A172 (cell line): ENCODE measurements at regions not wholly inside any gene's neighbourhood (a gene's known extent, or its start where the extent isn't known, plus 50 kb on each side); places are given as distances from the start of the nearest gene placed in this dataset.
"Not testable (repeated sequence)": the region's sequence is repeated elsewhere in the genome, so short reads cannot be mapped to it uniquely, and the experiment has no call there.

ENCODE experiments used
- DNase-seq: peaks from one replicate; pipeline ENCODE4 v3.0.0-alpha.2; 2015; ENCODE audit warnings: low spot score

DNA sequence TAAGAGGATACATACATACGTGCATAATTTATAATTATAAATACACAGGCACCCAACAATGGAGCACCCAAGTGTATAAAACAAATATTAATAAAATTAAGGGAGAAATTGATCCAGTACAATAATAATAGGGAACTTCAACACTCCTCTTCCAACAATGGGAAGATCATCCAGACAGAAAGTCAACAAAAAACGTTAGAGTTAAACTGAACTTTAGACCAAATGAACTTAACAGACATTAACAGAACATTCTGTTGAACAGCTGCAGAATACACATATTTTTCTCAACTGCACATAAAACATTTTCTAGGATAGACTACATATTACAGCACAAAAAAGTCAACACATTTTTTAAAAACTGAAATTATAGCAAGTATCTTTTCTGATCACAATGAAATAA is 339.7 kb downstream of the CGGBP1 start:
- no peak for DNase-seq

DNA sequence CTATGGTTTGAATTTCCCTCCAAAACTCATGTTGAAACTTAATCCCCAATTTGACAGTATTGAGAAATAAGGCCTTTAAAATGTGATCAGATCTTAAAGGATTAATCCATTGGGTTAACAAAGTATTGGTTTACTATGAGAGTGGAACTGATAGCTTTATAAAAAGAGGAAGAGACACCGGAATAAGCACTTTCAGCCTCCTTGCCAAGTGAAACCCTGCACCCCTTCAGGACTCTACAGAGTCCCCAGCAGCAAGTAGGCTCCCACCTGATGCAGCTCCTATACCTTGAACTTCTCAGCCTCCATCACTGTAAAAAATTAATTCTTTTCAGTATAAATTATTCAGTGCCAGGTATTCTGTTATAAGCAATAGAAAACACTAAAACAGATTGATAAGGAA is 348.3 kb downstream of the CGGBP1 start:
- no peak for DNase-seq

DNA sequence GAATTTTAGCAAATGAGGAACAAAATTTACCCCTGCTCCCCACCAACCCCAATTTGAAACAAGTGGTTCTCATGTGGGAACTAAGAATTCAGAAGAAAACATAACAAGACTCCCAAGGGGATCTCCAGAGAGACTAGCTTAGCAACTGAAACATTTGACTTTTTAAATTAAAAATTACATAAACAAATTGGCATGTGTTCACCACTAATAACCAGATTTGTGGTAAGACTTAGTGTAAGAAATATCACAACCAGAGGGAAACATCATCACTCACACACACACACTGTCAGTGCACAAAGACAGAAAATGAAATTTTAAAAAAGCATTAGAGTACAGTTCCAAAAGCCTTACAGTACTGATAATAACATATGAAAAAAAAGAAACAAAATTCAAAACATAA is 348.8 kb downstream of the CGGBP1 start:
- no peak for DNase-seq

DNA sequence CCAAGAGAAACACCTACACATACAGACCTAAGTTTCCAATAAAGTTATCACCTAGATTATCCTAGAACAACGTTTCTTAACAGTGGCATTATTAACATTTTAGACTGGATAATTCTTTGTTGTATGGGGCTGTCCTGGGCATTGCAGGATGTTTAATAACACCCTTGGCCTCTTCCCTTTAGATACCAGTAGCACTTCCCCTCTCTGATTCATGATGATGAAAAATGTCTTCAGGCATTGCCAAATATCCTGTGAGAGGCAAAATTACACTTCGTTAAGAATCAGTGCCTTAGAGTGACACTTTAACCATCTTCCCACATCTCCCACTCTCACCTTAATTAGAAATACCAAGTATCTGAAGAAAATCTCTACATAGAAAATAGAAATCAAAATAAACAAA is 352.6 kb downstream of the CGGBP1 start:
- peak; percentile 13 for DNase-seq

DNA sequence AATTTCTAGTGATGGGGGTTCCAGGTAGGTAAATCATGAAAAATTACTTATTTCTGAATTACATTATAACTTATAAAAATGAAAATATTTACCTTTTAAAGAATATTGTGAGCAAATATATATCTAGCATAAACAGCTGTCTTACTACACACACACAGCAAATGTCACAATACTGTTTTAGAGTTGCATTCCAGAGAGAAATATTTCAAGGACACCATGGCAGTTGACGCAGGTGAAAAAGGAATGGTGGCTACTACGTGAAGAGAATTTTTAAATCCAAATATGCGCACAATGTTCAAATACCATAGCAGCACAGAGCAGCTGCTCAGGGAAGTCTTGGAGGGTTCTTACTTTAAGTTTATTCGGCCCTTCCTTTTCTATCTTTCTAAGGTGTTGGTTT is 356.2 kb downstream of the CGGBP1 start:
- no peak for DNase-seq

DNA sequence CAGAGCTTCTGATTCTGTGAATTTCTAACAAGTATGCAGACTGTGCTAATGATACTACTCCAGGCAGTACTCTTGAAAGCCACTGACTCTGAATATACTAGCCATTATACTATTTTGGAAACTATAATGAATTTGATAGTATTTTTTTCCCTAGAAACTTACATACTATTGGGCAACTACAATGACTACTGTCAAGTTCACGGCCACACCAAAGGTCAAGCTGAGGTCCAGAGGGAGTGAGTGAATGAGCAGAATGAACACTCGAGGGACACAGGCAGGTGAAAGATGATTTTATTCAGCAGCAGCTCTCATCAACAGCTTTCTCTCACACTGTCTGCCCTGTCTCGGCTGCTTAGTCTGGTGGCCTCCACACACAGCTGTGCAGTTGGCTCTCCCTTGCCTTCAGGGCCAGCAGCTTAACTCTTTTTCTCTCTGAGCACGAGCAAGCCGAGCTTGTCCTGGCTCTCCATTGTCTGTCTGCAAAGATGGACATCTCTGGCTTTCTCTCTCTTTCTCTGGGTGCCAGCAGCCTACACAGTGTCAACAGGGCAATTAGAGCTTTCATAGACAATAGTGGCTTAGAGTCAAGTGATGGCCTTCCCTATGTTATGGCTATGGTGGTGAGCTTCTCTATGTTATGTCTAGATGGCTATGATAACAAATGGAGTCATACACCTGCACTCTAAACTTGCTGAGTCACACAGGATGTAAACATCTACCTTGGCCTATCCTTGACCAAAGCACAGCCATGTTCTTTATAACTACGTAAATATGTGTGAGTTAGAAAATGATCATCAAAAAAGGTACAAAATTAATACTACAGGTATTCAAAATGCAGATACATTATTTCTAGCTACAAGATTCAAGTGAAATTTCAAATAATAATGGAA is 362.4 kb downstream of the CGGBP1 start:
- no peak for DNase-seq

DNA sequence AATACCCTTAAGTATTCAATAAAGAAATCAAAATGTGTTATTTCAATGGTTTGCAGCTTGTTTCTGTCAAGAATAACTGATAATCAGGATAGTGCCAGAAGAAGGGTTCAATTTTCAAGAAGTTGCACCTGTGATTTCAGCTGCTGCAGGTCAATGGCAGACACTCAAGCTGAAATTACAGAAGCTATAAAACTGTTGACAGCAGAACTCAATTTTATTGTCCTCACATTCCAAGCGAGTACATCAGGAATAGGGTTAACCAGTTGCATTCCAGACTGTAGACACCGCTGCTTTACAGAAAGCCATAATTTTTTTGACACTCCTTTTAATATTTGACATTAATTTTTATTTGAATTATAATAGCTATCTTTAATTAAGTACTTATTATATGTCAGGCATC is 364.1 kb downstream of the CGGBP1 start:
- no peak for DNase-seq

DNA sequence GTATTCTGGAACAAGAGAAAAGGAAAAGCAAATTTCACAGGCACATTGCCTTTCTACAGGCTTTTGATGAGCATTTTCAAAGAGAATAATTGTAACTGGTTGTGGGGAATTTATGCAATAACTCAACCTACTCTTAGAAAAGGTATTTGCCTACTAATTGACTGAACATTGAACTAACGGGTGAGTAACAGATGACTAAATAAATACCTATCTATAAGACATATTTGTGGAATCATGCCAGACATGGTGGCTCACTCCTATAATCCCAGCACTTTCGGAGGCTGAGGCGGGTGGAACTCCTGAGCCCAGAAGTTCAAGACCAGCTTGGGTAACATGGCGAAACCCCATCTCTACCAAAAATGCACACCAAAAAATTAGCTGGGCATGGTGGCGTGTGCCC is 367.7 kb downstream of the CGGBP1 start:
- peak; percentile 17 for DNase-seq

DNA sequence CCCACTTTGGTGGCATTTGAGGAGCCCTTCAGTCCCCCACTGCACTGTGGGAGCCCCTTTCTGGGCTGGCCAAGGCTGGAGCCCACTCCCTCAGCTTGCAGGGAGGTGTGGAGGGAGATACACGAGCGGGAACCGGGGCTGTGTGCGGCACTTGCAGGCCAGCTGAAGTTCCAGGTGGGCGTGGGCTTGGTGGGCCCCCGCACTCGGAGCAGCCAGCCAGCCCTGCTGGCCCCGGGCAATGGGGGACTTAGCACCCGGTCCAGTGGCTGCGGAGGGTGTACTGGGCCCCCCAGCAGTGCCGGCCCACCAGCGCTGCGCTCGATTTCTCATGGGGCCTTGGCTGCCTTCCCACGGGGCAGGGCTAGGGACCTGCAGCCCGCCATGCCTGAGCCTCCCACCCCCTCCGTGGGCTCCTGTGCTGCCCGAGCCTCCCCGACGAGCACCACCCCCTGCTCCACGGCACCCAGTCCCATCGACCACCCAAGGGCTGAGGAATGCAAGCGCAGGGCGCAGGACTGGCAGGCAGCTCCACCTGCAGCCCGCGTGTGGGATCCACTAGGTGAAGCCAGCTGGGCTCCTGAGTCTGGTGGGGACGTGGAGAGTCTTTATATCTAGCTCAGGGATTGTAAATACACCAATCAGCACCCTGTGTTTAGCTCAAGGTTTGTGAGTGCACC is 379.7 kb downstream of the CGGBP1 start:
- DNase-seq = not testable (repeated sequence)

DNA sequence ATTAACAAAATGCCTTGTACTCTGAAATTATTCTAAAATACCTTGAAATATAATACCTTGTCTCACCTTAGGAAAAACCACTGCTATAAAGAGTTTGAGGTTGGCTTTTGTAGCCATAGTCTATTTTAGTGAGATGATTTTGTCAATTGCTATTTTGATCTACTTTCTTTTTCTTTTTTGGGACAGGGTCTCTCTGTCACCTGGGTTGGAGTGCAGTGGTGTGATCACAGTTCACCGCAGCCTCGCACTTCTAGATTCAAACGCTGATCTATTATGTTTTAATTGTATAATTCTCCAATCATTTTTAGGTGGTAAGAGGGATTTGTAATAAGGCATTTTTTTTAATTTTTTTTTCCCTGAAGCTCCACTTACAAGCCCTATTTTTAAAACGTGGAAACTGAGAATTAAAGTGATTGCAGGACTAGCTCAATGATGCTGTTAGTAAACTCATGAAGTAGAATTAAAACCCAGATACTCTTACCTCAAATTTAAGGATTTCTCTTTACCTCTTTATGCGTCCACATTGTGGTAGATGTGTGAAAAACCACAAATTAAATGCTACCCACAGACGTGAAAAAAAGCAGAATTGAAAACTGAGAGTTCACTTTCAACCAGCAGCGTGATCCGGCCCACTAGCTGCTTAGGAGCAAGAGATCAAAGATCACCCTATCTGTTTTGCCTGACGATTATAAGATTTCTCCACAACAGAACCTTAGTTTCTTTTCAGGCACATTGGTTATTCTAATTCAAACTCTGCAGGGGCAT is 384.2 kb downstream of the CGGBP1 start:
- DNase-seq = no peak

DNA sequence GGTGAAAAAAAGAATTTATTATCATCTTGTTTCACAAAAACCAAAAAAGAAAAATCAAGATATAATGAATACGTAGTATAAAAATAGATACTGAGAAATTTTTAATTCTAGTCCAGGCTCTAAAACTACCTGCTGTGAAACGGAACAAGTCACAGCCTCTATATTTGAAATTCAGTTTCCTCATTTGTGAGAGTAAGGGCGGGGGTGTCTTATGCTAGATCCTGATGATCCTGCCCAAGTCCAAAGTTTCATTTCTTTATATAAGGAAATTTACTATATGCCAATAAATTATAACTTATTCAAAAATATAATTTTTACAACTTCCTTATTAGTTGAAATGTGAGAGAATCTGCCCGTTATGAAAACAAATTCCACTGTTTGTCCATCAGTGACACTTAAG is 385.7 kb downstream of the CGGBP1 start:
- no peak for DNase-seq

DNA sequence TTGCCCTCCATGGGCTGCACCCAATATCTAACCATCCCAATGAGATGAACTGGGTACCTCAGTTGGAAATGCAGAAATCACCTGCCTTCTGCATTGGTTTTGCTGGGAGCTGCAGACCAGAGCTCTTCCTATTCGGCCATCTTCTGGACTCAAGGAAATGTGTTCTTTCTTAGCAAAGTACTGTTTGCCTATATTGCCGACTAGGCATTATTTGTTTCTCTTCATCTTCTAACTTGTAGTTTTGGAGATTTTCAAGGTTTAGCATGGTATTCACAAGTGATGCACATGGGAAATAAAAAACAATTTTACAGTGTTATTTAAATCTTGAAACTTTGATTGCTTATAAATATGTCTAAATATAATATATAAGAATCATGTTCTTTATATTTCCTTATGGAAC is 377.8 kb upstream of the POU1F1 start:
- no peak for DNase-seq

DNA sequence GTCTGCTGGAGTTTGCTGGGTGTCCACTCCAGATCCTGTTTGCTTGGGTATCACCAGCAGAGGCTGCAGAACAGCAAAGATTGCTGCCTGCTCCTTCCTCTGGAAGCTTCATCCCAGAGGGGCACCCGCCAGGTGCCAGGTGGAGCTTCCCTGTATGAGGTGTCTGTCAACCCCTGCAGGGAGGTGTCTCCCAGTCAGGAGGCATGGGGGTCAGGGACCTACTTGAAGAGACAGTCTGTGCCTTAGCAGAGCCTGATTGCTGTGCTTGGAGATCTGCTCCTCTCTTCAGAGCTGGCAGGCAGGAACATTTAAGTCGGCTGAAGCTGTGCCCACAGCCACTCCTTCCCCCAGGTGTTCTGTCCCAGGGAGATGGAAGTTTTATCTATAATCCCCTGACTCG is 376.8 kb upstream of the POU1F1 start:
- DNase-seq = not testable (repeated sequence)

DNA sequence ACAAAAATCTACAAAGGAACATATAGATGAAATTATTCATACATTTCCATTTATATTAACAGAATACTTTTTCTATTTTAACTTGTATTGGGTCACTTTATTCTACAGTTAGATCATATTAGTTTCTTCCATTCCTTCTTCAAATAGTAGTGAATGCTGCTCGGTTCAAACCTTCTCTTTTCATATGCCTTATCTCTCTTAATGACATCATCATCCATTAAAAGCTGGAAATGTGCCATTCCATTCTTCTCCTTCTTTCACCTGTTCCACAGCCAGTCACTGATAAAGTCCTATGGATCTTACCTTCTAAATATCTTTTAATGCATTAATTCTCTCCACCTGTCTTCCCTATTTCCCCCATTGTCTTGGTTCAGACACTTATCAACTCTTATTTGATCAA is 358.0 kb upstream of the POU1F1 start:
- no peak for DNase-seq

DNA sequence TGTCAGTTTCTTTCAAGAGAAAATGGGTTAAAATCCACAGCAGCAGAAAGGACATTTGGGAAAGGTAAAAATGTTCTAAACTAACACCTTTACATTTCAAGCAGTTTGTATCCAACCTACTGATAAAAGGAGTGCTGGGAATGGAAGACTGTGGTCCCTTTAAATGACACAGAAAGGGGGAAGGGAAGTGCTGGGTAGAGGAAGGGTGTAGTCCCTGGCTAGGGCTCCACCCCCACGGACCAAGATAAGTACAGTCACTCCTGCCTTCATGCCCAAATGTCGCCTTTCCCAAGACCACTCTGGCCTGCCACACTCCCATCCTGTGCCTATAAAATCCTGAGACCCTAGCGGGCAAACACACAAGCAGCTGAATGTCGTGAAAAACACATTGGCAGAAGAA is 350.9 kb upstream of the POU1F1 start:
- DNase-seq = no peak

DNA sequence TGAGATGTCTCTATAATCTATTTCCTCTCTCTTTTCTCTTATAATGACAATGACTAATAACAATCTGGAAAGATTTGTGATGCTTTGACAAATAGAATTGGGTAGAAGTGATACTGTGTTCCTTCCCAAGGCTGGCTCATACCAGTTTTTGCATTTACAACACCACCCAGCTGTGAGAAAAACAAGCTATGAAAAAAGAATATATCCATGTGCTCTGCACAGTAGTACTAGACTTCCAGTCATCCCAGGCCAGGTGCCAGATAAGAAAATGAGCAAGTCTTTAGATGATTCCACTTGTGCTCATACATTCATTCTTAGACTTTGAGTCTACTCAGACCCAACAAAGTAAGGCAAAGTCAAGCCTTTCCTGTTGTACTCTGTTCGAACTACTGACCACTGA is 350.2 kb upstream of the POU1F1 start:
- DNase-seq = no peak

DNA sequence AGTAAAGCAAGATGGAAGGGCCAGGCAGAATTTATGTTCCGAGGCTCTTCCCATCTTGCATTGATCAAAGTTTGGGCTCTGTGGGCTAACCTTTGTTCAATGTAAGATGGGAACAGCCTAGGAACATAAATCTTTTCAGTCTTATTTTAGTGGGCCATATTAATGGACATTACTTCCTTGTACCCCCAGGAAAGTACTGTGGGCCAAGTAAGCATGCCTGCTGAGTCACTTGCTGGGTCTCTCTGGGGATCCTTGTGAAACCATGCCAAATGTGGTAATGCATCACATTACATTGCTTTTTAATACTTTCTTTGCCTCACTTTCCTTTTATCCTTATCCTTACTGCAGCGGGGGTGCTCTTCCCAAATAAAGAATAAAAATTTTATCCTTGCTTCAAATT is 349.5 kb upstream of the POU1F1 start:
- no peak for DNase-seq

DNA sequence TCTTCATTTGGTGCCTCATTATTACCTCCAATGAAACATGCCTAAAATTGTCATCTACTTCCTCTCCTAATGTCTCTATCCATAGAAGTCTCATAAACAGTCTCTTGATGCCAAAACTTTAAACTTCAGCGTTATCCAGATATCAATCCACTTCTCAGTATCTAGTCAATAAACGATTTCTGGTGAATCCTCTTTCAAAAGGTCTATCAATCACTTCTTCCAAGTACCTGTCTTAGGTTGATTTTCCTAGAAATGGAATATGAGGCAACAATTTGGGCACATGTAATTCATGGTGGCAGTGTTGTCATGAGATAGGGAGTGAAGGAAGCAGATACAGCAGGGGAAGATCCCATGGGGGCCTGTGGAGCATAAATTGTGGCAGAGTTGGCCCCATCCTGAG is 348.5 kb upstream of the POU1F1 start:
- no peak for DNase-seq

DNA sequence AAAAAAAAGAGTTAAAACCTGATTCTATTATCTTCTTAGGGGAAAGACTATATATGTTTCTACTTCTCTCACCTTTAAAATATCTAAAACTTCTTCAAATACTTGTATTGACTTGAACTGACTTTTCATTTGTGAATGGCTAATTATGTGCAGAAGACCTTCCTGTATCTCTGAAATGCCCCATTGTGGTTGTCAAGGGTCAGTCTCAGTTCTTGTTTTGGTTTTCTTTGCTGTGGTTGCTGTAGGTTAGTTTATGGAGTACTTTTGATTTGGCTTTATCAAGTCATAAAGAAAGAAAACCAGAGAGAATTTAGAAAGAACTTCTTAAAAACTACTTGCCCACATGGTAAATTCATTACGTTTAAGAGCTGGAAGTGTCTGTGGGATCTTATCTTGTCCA is 345.3 kb upstream of the POU1F1 start:
- DNase-seq = no peak

DNA sequence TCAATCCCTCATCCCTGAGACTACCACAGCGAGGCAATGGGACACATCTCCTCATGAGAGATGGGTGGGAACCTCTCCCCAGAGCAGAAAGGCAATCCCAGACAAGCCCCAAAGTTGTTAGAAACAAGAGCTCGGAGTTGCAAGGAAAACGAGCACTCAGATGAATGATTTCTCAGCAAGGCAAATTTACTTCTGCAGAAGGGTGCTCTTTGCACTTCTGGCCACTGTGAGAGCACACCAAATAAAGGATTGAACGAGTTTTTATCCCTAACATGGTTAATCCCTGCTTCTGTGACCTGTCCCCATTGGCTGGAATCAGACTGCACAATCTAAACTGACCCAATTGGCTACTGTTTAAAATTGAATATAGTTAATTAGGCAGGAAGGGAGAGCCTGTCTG is 339.1 kb upstream of the POU1F1 start:
- DNase-seq = no peak

DNA sequence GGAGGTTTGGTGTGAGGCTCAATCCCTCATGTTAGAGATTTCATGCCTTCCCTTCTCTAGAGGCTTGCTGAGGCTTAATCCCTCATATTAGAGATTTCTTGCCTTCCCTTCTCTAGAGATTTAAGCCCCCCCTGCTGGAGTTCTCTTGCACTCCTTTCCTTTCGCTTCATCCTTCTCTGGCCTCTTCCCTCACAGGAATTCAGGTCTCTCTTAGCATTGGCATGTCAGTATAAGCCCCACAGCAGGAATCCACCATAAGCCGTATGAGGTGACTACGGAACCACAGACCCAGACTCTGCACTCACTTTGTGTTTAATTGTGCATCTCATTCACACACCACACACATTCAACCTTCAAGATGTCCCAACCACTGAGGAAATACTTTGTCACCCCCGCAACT is 338.6 kb upstream of the POU1F1 start:
- no peak for DNase-seq

DNA sequence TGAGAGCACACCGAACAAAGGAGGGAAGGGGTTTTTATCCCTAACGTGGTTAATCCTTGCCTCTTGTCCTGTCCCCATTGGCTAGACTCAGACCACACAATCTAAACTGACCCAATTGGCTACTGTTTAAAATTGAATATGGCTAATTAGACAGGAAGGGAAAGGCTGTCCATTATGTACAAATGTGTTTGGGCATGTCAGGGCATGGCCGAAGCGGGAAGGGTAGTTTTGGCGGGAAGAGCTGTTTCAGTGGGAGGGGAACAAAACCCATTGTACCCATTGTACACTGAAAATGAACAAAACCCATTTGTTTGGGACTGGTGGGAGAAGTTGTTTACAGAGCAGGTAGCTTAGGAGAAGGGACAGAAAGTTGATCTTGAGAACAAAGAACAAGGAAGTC is 330.9 kb upstream of the POU1F1 start:
- DNase-seq = no peak

DNA sequence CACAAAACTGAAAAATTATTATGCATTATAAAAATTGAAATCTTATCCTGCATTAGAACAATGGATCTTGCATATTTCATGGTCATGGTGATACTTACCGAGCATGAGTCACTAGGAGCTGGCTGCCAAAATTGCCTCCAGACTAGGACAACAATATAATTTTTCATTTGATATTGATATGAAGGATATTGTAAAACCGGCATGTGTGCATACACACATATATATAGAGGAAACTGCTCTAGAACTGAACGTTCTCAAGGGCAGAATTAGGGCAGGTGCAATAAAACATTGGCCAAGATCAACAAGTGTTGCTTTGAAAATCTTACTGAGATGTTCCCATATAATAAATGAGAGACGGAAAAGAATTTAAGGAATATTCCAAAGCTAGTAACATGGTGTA is 319.4 kb upstream of the POU1F1 start:
- DNase-seq = no peak
